ENCODE measurements at regions not wholly inside any gene's neighbourhood (a gene's known extent, or its start where the extent isn't known, plus 50 kb on each side); places are given as distances from the start of the nearest gene placed in this dataset.
A peak's percentile ranks its signal among the peaks of the same experiment; 100 is the strongest.
"Not testable (repeated sequence)": the region's sequence is repeated elsewhere in the genome, so short reads cannot be mapped to it uniquely, and the experiment has no call there.

DNA sequence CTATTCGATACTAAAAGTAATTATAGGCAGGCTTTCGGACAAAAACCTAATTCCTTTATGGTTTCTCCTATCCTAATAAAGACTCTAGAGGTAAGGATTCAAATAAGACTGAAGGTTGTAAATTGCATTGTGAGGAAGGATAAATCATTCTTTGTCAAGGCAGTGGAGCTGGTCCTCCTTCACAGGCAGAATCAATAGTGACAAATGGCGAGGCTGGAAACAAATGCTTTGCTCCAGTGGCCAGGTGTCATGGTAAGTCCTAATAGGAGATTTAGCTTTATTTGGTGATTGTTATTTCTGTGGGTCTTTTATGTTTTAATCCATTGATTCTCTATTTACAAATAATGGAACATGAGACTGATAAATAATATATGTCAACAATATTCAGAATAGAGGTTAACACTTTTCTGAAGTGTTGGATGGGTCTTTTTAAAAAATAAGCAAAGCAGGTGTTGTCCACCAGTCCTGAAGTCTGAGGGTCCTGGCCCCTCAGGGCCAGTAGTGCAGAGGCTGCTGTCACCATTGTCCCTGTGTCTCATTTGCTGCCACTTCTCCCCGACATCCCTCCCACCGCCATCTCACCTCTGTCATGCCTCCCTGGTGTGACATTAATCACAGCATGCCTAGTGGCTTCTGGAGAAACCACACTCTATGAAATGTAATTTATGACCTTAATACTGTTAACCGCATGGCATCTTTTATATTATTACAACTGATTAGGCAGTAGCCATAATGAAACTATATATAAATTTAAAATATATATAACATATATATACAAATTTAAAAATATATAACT is 120.9 kb upstream of the MAGI3 start:
- peak; percentile 11 for DNase-seq

- no peak for DNase-seq
These were observed 119.3 kb upstream of the MAGI3 start for GRCh38 chr1:113271039-113271438.

DNA sequence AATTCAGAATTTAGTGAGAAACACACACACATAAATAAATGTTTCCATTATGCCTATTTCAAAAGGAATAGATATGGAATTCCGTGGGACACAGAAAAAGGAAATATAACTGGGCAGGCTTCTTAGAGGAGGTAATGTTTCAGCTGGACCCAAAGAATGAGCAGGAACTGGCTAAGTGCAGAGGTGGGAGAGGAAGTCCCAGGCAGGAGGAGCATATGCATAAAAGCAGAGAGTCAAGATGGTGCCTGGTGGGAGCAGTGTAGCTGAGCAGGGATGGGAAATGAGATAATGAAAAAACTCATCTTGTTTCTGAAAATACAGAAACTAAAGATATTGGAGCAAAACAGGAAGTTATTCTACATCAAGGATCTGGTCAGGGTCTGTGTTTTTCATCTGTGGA is 115.2 kb upstream of the MAGI3 start:
- DNase-seq = no peak

GRCh38 chr1:113275691-113276090 is 114.6 kb upstream of the MAGI3 start:
- no peak for DNase-seq

DNA sequence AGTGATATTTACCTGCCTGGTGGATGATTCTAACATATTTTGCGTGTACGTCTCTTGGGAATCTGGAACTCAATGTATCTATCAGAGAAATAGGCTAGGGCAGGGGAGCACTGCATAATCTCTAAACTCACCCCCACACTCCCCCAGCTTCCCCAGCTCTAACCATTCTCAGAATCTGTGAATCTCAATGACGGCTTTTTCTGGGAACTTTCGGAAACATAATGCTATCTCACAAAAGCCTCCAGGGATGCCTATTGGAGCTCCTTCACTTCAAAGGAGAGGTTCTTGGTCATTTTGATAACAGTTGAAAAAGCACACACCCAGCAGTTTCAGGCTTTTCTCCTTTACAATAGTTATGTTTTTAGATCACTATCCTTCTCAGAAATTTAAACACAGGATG is 113.8 kb upstream of the MAGI3 start:
- DNase-seq = no peak

DNA sequence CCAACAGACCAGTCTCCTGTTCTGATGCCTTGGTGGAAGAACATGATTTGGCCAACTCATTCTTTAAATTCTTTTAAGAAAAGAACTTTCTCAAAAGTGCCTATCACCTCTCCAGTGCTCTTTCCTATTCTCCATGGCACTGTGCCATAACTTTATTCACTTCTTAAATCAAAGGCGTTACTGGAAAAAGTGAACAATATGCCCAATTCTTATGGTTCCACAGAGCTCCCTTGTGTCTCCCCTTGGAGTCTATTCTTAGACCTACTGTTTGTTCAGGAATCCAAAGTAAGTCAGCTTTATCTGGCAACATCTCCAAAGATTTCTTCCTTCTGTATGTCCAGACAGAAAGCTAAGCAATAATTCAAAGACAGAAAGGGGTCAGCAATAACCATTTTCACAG is 111.9 kb upstream of the MAGI3 start:
- DNase-seq = no peak

GRCh38 chr1:113278777-113279176 is 111.5 kb upstream of the MAGI3 start:
- DNase-seq = no peak

DNA sequence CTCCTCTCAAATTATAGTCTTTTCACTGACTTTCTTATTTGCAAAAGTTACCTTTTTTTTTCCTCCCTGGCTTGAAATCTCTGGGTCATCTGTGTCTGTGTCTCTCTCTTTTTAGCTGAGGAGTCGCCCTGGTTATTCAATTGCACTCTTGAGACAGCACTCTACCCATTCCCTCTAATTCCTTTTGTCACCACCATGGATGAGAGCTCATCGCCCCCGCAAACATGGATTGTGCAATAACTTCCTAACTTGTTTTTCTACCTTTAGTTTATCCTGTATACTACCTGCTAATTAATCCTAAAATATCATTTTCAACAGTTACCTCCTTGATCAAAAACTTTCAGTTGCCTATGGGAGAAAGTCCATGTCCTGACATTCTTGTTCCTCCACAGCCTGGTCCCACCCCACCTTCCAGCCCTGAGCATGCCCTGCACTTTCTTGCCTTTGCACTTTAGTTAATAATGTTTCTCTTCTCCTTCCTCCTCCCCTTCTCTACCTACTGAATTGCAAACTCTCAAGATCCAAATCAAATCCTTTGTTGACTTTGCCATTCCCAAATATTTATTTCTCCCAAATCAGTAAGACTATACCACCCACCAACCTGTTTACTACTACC is 110.4 kb upstream of the MAGI3 start:
- no peak for DNase-seq

DNA sequence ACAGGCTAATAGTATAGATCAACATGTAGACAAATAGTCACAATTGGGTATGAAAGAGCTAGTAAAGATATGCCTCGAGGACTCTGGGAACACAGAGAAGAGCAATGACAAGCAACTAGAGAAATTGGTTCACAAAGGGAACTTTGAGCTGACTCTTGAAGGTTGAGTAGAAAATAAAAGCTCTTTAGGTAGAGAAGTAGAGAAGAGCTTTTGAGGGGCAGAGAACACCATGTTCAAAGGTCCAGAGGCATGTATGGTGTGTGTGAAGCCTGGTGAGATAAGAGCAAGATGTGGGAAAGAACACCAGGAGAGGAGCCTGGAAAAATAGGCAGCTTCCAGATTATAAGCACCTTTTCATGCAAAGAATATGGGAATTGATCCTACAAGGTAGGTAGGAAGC is 109.7 kb upstream of the MAGI3 start:
- no peak for DNase-seq

GRCh38 chr1:113281550-113281949 is 108.8 kb upstream of the MAGI3 start:
- DNase-seq = no peak

- DNase-seq = no peak
These were observed 108.1 kb upstream of the MAGI3 start for GRCh38 chr1:113282008-113282892.

DNA sequence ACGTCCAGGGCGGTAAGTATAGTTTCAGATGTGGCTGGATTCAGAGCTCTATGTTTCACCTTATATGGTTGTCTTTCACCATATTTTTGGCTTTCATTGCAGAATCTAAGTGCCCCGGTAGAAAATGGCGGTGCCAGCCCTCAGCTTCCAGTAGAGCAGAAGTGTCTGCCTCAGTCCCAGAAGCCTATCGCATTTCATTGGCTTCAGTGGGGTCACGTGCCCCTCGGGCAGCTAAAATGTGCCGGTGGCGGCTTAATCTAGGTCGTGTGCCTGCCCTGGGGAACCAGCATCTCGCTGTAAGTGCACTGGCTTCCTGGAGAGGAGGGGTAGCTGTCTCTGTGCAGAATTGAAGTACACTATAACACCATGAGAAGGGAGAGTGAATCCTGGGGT is 107.4 kb upstream of the MAGI3 start:
- no peak for DNase-seq

GRCh38 chr1:113283914-113284313 is 106.4 kb upstream of the MAGI3 start:
- no peak for DNase-seq

DNA sequence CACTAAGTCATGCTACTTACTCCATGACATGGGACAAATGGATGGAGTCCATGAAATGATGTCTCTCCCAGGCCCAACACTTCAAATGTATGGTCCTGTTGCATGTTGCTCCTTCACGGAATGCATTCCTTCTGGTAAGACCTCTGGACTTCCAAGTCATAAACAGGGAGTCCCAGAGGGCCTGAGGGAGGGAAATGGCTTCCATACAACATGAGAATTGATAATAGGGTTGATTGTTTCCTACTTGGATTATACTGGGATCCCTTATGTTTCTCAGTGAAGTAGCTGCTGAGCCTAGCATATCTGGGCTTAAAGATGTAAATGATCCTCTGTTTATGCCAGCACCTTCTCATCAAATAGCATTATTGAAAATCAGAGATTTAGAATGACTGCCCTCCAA is 104.2 kb upstream of the MAGI3 start:
- DNase-seq = no peak

- DNase-seq = no peak
These were observed 98.3 kb upstream of the MAGI3 start for GRCh38 chr1:113291777-113292602.

- DNase-seq = no peak
These were observed 97.6 kb upstream of the MAGI3 start for GRCh38 chr1:113292603-113293255.

GRCh38 chr1:113293256-113293626 is 97.1 kb upstream of the MAGI3 start:
- DNase-seq = no peak

DNA sequence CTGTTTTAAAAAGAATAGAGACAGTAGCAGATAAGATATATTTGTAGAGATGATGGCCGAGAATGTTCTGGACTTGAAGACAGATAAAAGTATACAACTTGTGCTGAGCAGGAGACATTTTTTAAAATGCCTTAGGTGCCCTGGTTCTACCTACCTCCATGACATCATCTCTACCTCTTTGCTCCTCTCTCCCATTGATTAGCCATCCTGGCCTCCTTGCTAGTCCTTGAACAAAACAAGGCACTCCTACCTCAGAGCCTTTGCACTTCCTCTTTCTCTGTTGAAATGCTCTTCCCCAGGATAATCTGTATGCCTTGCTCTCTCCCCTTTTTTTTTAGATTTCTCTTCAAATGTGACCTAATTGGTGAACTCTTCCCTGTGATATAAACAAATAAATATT is 92.6 kb upstream of the MAGI3 start:
- no peak for DNase-seq

DNA sequence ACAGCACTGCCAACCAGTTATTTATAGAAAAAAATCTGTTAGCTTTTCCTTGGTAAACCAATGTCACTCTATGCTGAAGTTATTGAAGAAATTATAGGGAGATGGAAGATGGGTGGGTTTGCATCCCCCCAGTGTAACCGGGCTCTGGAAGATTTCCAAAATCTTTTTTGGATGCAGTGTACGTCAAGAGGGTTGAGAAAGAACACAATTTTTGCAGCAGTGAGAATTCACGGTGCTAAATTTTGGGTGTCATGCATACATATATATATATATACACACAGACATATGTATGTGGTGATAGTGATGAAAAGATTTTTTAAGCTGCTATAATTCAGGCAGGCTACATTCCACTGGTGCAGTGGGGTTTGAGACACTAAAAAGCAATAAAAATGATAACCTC is 91.4 kb upstream of the MAGI3 start:
- DNase-seq = no peak

- DNase-seq = no peak
These were observed 87.7 kb upstream of the MAGI3 start for GRCh38 chr1:113302636-113303035.

DNA sequence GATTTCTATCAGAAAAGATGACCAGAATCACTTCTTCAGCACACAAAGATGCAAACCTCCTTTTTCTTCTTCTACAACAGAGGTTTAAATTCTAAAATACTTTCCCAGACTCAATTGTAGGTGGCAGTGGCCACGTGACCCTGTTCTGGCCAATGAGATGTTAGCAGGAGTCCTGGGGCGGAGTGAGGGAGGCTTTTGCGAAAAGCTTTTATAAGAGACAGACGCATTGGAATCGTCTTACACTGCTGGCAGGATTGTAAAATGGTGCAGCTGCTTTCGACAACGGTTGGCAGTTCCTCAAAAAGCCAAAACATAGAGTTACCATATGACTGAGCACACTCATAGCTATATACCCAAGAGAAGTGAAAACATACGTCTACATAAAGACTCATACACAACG is 87.0 kb upstream of the MAGI3 start:
- no peak for DNase-seq

DNA sequence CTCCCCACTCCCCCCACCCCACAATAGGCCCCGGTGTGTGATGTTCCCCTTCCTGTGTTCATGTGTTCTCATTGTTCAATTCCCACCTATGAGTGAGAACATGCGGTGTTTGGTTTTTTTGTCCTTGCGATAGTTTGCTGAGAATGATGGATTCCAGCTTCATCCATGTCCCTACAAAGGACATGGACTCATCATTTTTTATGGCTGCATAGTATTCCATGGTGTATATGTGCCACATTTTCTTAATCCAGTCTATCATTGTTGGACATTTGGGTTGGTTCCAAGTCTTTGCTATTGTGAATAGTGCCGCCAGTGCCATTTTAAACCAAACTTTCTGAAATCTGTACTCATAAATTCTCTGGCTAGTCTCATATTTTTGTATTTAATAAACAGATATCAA is 85.3 kb upstream of the MAGI3 start:
- not testable (repeated sequence) for DNase-seq

Measured in hematopoietic multipotent progenitor cell treated with erythropoietin and hydrocortisone succinate and interleukin-3 and kit ligand, for 6 days (in vitro differentiated cells).